Muscle of leg (tissue), 3 donors: ENCODE measurements at regions not wholly inside any gene's neighbourhood (a gene's known extent, or its start where the extent isn't known, plus 50 kb on each side); places are given as distances from the start of the nearest gene placed in this dataset.
A peak's percentile ranks its signal among the peaks of the same experiment; 100 is the strongest.

Experiments used
- DNase-seq: peaks from one replicate; pipeline ENCODE4 v3.0.0; 2013
- H3K27ac ChIP-seq: one replicate; pipeline ENCODE4 v1.5.1; 2013; ENCODE audit warnings: mild to moderate bottlenecking, low read length, control low read depth
- H3K27me3 ChIP-seq: one replicate; pipeline ENCODE4 v1.6.1; 2013; ENCODE audit warnings: low read length; ENCODE audit not compliant: control insufficient read depth, insufficient read depth
- H3K36me3 ChIP-seq: one replicate; pipeline ENCODE4 v1.6.1; 2013; ENCODE audit warnings: low read length; ENCODE audit not compliant: control insufficient read depth, insufficient read depth
- H3K4me1 ChIP-seq: one replicate; pipeline ENCODE4 v1.6.1; 2013; ENCODE audit warnings: low read length; ENCODE audit not compliant: control insufficient read depth, insufficient read depth
- H3K4me3 ChIP-seq: one replicate; pipeline ENCODE4 v1.5.1; 2013; ENCODE audit warnings: low read length, control low read depth
- H3K9me3 ChIP-seq: replicated peaks from 2 replicates; pipeline ENCODE4 v1.6.1; 2013; ENCODE audit warnings: low read depth, low read length; ENCODE audit not compliant: control insufficient read depth
- WGBS: methylation state at CpG from one replicate; pipeline ENCODE4 v1.1.5; 2013; ENCODE audit warnings: missing lambda C conversion rate; ENCODE audit not compliant: insufficient coverage; 5-methylcytosine and 5-hydroxymethylcytosine counted together

DNA sequence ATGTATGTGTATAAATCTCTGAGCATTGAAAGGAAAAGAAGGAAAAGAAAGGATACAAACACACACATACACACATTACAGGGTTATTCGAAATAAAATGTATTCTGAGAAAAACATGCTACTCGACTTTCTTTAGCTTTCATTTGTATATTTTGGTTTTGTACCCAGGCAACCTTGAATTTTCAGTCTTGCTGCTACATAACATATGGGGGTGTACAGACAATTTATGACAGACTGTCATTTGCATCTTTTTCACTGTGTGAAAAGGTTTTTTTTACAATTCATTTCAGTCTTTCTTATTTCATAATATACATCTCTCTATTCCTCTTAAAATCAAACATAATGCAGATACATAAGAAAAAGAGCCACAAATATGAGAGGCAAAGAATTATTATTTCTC lies 1238.4 kb upstream of the NXPH2 start:
- no peaks in the 10 kb centered on the region for H3K9me3 ChIP-seq
- DNase-seq: no peak
- H3K27ac ChIP-seq: no peak overlapping the region
- no peak overlapping the region for H3K4me3 ChIP-seq
- H3K4me1 ChIP-seq: no peaks in the 10 kb centered on the region
- no CpG with 5 or more reads among the region's 2 CpGs for WGBS
- H3K36me3 ChIP-seq: no peaks in the 10 kb centered on the region
- H3K27me3 ChIP-seq: no peaks in the 10 kb centered on the region

DNA sequence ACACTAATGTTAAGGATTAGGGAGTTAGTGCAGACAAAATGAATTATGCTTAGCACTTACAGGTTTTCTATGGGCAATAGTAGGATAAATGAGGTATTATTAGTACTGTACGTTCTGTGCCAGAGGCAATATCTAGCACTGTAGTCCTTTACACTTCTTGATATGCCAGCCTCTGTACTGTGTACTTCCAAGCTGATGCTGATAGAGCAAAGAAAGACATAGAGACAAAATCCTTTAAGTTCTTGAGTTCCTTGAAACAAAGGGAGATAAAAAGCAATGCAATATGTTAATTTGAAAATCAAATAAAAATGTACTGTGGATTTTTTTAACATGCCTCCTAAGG lies 1234.0 kb upstream of the NXPH2 start:
- no peak for DNase-seq
- WGBS: no CpG with 5 or more reads among the region's 1 CpG
- Histone ChIP-seq H3K27ac (no peak overlapping the region), H3K36me3 (no peaks in the 10 kb centered on the region), H3K4me1 (no peaks in the 10 kb centered on the region), H3K27me3 (no peaks in the 10 kb centered on the region), H3K4me3 (no peak overlapping the region), H3K9me3 (no peaks in the 10 kb centered on the region)

DNA sequence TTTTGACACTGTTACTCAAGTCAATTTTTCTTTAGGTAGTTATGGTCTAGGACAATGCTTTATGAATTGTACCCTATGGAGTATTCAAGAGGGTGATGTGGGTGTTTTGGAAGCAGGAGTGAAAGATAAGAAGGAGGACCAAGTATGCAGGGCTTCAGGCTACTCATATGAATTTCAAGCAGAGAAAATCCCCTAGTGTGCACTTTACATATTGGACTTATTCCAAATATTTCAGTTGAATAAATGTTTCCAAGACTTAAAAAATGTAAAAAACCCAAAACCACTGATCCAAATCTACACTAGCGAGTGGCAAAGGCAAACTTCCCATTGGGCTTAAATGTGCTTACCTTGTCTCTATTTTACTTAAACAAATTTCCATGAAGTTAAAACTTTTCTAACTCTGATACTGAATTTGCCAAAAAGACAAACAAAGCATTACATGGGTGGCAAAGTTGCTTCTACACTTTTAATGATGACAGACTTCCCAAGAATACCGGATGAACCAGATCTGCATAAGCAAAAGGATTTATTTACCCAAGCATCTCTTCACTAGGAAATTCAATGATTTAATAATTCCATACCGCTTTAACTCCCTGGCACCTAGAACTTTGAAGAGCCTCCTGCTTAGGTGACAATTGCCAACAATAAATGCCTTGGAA lies 1233.5 kb upstream of the NXPH2 start:
- peak; percentile 12 for DNase-seq
- H3K27ac ChIP-seq: no peak overlapping the region
- H3K9me3 ChIP-seq: no peaks in the 10 kb centered on the region
- no peaks in the 10 kb centered on the region for H3K27me3 ChIP-seq
- no peaks in the 10 kb centered on the region for H3K36me3 ChIP-seq
- WGBS: 14% methylated on average over 1 of the region's 3 CpGs
- no peak overlapping the region for H3K4me3 ChIP-seq
- H3K4me1 ChIP-seq: no peaks in the 10 kb centered on the region

DNA sequence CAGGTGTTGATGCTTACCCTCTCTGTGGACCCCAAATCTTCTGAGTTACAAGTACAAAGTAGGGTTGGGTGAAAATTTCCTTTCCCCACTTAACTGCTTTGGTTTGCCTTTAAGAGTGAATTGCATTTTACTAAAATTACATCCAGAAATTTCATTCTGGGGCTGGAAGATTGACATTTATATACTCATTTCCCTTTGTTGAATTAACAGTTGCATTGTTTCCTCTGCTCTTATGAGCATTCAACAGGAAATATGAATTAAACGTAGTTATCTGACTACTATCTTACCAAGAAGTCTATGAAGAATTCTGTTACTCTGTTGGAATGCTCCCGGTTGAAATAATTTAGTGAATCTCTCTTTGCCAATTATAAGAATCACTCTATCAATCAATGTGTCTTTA lies 1231.1 kb upstream of the NXPH2 start:
- no CpG with 5 or more reads among the region's 2 CpGs for WGBS
- Histone ChIP-seq H3K9me3 (no peaks in the 10 kb centered on the region), H3K27me3 (no peaks in the 10 kb centered on the region), H3K4me1 (no peaks in the 10 kb centered on the region), H3K36me3 (no peaks in the 10 kb centered on the region), H3K27ac (no peak overlapping the region), H3K4me3 (no peak overlapping the region)
- no peak for DNase-seq

DNA sequence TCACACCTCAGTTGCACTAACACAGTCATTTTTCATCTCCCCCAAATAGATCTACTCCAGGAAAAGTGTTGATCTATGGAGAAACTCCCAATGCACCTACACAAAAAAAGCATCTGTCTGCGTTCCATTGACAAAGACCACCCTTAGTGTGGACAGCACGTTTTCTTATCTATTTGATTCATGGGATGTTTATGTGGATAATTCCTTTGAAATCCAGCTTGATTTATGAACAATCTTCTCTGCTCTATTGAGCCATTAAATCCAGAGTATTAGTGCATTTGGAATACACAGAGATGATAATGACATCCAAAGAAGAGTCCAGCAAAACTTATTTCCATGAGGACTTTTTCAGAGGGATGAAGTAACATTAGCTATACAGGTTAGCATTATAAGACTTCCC lies 1221.9 kb upstream of the NXPH2 start:
- no CpG with 5 or more reads among the region's 2 CpGs for WGBS

DNA sequence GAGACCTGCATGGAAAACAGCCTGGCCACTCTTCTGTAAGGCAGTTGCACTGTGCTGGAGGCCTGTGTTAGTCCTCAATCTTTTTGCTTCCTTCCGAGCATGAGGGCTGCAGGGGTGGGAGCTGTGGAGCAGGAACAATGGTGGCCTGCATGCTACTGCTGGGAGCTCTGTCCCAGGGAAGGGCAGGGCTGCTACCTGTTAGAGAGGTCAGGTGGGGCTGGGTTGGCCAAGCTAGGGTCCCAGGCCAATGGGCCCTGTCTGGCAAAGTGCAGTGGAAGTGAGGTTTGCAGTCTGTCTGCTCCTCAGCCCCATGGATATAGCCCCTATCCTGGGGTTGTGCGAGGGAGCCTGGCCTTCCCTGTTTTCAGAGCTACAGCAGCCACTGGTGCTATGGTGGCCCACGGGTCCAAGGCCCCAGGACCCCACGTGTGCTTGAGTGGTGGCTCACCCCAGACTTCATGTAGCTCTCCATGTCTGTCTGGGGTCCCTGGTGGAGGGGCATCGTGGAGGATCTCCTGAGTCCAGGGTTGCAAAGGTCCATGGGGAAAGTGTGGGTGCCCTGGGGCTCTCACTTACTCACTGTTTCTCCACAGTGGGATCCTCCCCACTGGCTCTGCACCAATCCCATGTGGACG lies 1212.6 kb upstream of the NXPH2 start:
- WGBS: 96% methylated on average over 4 of the region's 6 CpGs

More for the DNA sequence above, 1221.9 kb upstream of the NXPH2 start:
- Histone ChIP-seq H3K27ac (no peak overlapping the region), H3K27me3 (no peaks in the 10 kb centered on the region), H3K4me1 (no peaks in the 10 kb centered on the region), H3K9me3 (no peaks in the 10 kb centered on the region), H3K36me3 (no peaks in the 10 kb centered on the region), H3K4me3 (no peak overlapping the region)
- no peak for DNase-seq

DNA sequence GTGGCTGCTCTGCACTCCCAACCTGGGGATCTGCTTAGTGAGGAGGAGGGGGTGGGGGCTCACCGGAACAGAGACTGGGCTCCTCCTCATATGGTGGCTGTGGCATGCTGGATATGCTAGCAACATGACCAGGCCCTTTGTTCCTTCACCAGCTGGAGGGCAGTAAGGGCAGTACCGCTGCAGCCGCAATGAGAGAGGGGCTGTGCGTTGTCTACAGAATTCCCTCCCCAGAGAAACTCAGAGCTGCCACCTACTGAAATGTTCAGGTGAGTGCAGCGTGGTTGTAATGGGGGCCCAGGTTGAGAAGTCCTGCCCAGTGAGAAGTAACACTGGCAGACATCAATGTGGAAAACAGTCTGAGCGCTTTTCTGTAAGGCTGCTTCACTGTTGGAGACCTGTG lies 1211.9 kb upstream of the NXPH2 start:
- 100% methylated on average over 3 of the region's 6 CpGs for WGBS
- no peak for DNase-seq
- H3K9me3 ChIP-seq: peaks cover 3% of the 10 kb centered on the region
- H3K27ac ChIP-seq: no peak overlapping the region
- H3K36me3 ChIP-seq: no peaks in the 10 kb centered on the region
- no peak overlapping the region for H3K4me3 ChIP-seq
- H3K27me3 ChIP-seq: no peaks in the 10 kb centered on the region
- H3K4me1 ChIP-seq: no peaks in the 10 kb centered on the region

More for the DNA sequence above, 1212.6 kb upstream of the NXPH2 start:
- H3K27me3 ChIP-seq: no peaks in the 10 kb centered on the region
- no peak for DNase-seq
- H3K4me1 ChIP-seq: no peaks in the 10 kb centered on the region
- H3K4me3 ChIP-seq: no peak overlapping the region
- H3K9me3 ChIP-seq: peaks cover 3% of the 10 kb centered on the region
- no peak overlapping the region for H3K27ac ChIP-seq
- H3K36me3 ChIP-seq: no peaks in the 10 kb centered on the region

DNA sequence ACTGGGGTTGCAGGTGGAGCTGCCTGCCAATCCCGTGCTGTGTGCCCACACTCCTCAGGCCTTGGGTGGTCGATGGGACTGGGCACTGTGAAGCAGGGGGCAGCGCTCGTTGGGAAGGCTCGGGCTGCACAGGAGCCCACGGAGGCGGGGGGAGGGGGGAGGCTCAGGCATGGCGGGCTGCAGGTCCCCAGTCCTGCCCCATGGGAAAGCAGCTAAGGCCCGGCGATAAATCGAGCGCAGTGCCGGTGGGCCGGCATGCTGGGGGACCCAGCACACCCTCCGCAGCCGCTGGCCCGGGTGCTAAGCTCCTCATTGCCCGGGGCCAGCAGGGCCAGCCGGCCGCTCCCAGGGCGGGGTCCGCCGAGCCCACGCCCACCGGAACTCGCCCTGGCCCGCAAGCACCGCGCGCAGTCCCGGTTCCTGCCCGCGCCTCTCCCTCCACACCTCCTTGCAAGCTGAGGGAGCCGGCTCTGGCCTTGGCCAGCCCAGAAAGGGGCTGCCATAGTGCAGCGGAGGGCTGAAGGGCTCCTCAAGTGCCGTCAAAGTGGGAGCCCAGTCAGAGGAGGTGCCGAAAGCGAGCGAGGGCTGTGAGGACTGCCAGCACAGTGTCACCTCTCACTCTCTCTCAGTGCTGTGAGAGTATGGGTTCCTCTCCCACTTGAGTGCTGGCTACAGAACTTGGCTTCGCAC lies 1210.6 kb upstream of the NXPH2 start:
- Histone ChIP-seq H3K4me3 (no peak overlapping the region), H3K9me3 (peaks cover 3% of the 10 kb centered on the region), H3K36me3 (no peaks in the 10 kb centered on the region), H3K27me3 (no peaks in the 10 kb centered on the region), H3K4me1 (no peaks in the 10 kb centered on the region), H3K27ac (no peak overlapping the region)
- DNase-seq: no peak
- 97% methylated on average over 33 of the region's 40 CpGs for WGBS

DNA sequence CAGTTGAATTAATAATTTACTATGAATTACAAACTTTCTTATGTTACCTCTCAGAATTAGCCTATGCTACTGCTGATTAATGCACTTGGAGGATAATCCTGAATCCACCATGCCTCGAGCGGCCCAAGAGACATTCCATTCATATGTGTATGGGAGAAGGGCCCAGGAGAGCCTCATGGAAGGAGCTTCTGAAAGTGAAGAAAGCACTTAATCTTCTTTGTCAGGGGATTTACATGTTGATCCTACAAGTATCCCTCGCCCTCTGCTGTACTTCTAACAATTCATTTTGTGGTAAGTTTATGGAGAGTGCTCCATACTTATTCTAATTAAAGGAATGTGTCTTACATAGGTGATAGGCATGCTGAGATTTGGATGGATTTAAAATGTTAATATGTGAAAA lies 1189.1 kb upstream of the NXPH2 start:
- Histone ChIP-seq H3K4me1 (no peaks in the 10 kb centered on the region), H3K36me3 (no peaks in the 10 kb centered on the region), H3K27ac (no peak overlapping the region), H3K9me3 (no peaks in the 10 kb centered on the region), H3K27me3 (no peaks in the 10 kb centered on the region), H3K4me3 (no peak overlapping the region)
- WGBS: 70% methylated on average over 2 of the region's 3 CpGs
- DNase-seq: no peak

DNA sequence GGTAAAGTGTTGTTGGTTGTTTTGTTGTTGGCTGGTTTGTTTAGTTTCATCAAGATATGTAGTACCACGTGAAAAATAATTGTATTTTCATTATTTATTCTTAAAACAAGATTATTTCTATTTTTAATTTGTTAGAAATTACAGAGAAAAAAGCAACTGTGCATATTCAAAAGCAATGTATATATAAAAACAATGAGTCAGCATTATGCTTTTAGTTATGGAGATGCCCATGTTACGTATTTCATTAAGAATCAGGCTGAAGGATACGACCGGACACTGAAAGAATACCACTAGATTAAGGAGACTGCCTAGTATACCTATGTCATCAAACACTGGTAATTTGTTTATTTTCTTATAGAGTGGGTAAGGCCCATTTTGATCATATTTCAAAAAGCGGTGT lies 1188.4 kb upstream of the NXPH2 start:
- no CpG with 5 or more reads among the region's 5 CpGs for WGBS
- DNase-seq: no peak
- no peaks in the 10 kb centered on the region for H3K9me3 ChIP-seq
- H3K27me3 ChIP-seq: no peaks in the 10 kb centered on the region
- no peak overlapping the region for H3K4me3 ChIP-seq
- H3K36me3 ChIP-seq: no peaks in the 10 kb centered on the region
- no peak overlapping the region for H3K27ac ChIP-seq
- no peaks in the 10 kb centered on the region for H3K4me1 ChIP-seq
